IMR-90 (cell line): ENCODE measurements at regions not wholly inside any gene's neighbourhood (a gene's known extent, or its start where the extent isn't known, plus 50 kb on each side); places are given as distances from the start of the nearest gene placed in this dataset.

Experiments used
- CEBPB ChIP-seq: IDR thresholded peaks from 2 replicates; pipeline ENCODE4 v1.6.1; 2012; ENCODE audit warnings: low read depth, low read length, improper control_type of control experiment
- CHD1 ChIP-seq: IDR thresholded peaks from 2 replicates; pipeline ENCODE4 v1.6.1; 2012; ENCODE audit warnings: low read depth, low read length, improper control_type of control experiment
- MAZ ChIP-seq: IDR thresholded peaks from 2 replicates; pipeline ENCODE4 v1.6.1; 2012; ENCODE audit warnings: low read depth, mild to moderate bottlenecking, low read length, improper control_type of control experiment, moderate library complexity, borderline replicate concordance
- MXI1 ChIP-seq: IDR thresholded peaks from 2 replicates; pipeline ENCODE4 v1.6.1; 2012; ENCODE audit warnings: low read depth, mild to moderate bottlenecking, low read length, moderate library complexity, borderline replicate concordance
- NFE2L2 ChIP-seq: fragments of 150-350 bp; IDR thresholded peaks from 2 replicates; pipeline ENCODE4 v1.6.1; 2016; ENCODE audit warnings: low read depth, mild to moderate bottlenecking, low read length
- POLR2A ChIP-seq: IDR thresholded peaks from 2 replicates; pipeline ENCODE4 v1.6.1; 2012; ENCODE audit warnings: mild to moderate bottlenecking, low read depth, low read length
- RAD21 ChIP-seq: IDR thresholded peaks from 2 replicates; pipeline ENCODE4 v1.6.1; 2012; ENCODE audit warnings: low read length, improper control_type of control experiment
- RCOR1 ChIP-seq: IDR thresholded peaks from 2 replicates; pipeline ENCODE4 v1.6.1; 2012; ENCODE audit warnings: mild to moderate bottlenecking, low read length, improper control_type of control experiment; ENCODE audit not compliant: insufficient replicate concordance
- RFX5 ChIP-seq: IDR thresholded peaks from 2 replicates; pipeline ENCODE4 v1.8.0; 2012; ENCODE audit warnings: low read depth, mild to moderate bottlenecking, low read length, moderate library complexity
- SMC3 ChIP-seq: fragments of 150-350 bp; IDR thresholded peaks from 2 replicates; pipeline ENCODE4 v1.6.1; 2016; ENCODE audit warnings: low read depth, mild to moderate bottlenecking, antibody characterized with exemption, low read length, moderate library complexity
- TF ChIP-seq, protein P1 (sequence below): conservative IDR thresholded peaks from 2 replicates; pipeline ENCODE4 v1.5.1; 2012; ENCODE audit warnings: mild to moderate bottlenecking, low read depth, low read length, improper control_type of control experiment
- TF ChIP-seq, protein P2 (sequence below): fragments of 150-350 bp; IDR thresholded peaks from 2 replicates; pipeline ENCODE4 v1.6.1; 2016; ENCODE audit warnings: low read depth, mild to moderate bottlenecking, low read length, moderate library complexity, borderline replicate concordance
- TF ChIP-seq, protein P3 (sequence below): fragments of 150-350 bp; IDR thresholded peaks from 2 replicates; pipeline ENCODE4 v1.6.1; 2017; ENCODE audit warnings: mild to moderate bottlenecking, antibody characterized with exemption, low read length, low read depth

DNA sequence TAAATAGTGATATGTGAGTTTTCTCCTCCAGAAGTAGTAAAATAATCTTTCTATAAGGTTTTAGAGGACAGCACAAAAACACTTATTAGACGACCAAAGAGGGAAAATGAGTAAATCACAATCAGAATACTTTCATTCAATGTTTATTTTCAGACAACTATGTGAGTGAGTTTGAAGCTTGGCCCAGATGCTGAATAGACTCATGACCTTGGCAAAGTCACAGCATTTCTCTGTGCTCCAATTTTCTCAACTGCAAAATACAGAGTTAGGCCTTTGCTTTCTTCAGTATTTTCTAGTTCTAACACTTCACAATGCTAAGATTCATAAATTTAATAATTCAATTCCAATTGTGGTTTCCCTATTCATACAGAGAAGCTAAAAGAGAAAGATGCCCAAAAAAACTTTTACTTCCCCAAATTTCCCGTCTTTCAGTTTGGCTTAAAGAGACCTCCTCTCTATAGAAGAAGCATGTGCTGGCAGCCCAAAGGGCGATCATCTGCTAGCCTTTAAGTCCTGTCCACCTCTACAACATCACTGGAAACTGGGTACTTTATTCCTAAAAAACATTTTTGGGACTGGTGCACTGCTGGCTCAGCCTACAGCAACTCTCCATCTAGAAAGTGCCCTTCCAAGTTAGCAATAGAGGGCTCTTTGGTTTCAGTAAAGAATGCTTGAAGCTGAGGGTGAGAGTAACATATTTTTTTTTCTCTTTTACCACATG lies 116.8 kb upstream of the GORAB start:
- TF ChIP-seq, protein P1, sequence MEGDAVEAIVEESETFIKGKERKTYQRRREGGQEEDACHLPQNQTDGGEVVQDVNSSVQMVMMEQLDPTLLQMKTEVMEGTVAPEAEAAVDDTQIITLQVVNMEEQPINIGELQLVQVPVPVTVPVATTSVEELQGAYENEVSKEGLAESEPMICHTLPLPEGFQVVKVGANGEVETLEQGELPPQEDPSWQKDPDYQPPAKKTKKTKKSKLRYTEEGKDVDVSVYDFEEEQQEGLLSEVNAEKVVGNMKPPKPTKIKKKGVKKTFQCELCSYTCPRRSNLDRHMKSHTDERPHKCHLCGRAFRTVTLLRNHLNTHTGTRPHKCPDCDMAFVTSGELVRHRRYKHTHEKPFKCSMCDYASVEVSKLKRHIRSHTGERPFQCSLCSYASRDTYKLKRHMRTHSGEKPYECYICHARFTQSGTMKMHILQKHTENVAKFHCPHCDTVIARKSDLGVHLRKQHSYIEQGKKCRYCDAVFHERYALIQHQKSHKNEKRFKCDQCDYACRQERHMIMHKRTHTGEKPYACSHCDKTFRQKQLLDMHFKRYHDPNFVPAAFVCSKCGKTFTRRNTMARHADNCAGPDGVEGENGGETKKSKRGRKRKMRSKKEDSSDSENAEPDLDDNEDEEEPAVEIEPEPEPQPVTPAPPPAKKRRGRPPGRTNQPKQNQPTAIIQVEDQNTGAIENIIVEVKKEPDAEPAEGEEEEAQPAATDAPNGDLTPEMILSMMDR, result no peak
- TF ChIP-seq POLR2A (no peak), SMC3 (no peak), RFX5 (no peak), NFE2L2 (no peak), CHD1 (no peak), RAD21 (no peak), MAZ (no peak), CEBPB (no peak), RCOR1 (no peak), MXI1 (no peak)
- TF ChIP-seq, protein P2, sequence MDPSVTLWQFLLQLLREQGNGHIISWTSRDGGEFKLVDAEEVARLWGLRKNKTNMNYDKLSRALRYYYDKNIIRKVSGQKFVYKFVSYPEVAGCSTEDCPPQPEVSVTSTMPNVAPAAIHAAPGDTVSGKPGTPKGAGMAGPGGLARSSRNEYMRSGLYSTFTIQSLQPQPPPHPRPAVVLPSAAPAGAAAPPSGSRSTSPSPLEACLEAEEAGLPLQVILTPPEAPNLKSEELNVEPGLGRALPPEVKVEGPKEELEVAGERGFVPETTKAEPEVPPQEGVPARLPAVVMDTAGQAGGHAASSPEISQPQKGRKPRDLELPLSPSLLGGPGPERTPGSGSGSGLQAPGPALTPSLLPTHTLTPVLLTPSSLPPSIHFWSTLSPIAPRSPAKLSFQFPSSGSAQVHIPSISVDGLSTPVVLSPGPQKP, result no peak
- TF ChIP-seq, protein P3, sequence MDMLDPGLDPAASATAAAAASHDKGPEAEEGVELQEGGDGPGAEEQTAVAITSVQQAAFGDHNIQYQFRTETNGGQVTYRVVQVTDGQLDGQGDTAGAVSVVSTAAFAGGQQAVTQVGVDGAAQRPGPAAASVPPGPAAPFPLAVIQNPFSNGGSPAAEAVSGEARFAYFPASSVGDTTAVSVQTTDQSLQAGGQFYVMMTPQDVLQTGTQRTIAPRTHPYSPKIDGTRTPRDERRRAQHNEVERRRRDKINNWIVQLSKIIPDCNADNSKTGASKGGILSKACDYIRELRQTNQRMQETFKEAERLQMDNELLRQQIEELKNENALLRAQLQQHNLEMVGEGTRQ, result no peak
